Neural crest cell (in vitro differentiated cells): ENCODE measurements at regions not wholly inside any gene's neighbourhood (a gene's known extent, or its start where the extent isn't known, plus 50 kb on each side); places are given as distances from the start of the nearest gene placed in this dataset.

Experiments used
- DNase-seq: peaks from one replicate; pipeline ENCODE4 v3.0.0; 2021; ENCODE audit warnings: low read depth, mixed read lengths, low spot score
- H3K27ac Mint-ChIP-seq: one replicate; pipeline ENCODE4 v1.8.0; 2021; ENCODE audit warnings: mild to moderate bottlenecking, mixed read lengths; ENCODE audit not compliant: unreplicated experiment
- H3K27me3 Mint-ChIP-seq: 2 replicates; pipeline ENCODE4 v1.8.0; 2021; ENCODE audit warnings: low read depth, mild to moderate bottlenecking, mixed read lengths
- H3K36me3 Mint-ChIP-seq: 2 replicates; pipeline ENCODE4 v1.8.0; 2021; ENCODE audit warnings: low read depth, mild to moderate bottlenecking, mixed read lengths
- H3K4me1 Mint-ChIP-seq: 2 replicates; pipeline ENCODE4 v1.8.0; 2021; ENCODE audit warnings: mixed read lengths
- H3K4me3 Mint-ChIP-seq: one replicate; pipeline ENCODE4 v1.8.0; 2021; ENCODE audit warnings: mild to moderate bottlenecking, mixed read lengths
- H3K9me3 Mint-ChIP-seq: 2 replicates; pipeline ENCODE4 v1.8.0; 2021; ENCODE audit warnings: mixed read lengths
- TF ChIP-seq, protein P1 (sequence below): fragments of 200-600 bp; sonication (generic); conservative IDR thresholded peaks from 2 replicates; pipeline ENCODE4 v1.5.0; 2021; ENCODE audit warnings: antibody characterized with exemption, mild to moderate bottlenecking

DNA sequence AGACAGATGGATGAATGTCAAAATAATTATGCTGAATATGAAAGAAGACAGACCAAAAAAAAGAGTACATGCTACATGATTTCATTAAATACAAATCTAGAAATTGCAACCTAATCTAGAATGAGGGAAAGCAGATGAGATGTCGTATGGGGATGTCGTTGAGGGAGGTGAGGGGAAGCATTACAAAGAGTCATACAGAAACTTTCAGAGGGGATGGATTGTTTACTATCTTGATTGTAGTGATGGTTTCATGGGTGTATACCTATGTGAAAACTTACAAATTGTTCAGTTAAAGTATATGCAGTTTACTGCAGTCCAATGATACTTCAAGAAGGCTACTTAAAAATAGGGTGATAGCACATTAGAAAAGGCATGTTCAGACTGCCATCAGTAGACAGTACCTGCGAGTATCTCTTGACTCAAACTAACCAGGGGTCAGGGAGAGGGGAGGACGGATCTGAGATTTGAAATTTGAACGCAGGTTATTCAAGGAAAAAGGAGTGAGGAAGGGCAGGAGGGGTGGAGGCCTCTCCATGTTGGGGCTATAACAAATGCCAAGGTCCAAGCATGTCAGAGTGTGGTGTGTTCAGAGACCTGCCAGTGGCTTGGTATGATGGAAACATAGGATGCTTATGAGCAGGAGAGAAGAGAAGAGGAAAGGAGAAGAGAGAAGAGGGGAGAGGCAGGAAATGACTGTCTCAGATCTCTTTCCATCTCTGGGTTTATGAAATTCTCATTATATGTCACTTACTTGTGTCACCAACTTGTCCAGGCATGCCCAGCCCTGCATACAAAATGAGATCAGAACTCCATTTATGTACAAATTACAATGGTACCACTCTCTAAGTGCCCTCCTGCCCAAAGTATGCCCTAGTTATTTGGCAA lies 257.3 kb upstream of the CXCR4 start:
- Mint-ChIP-seq H3K27ac (no peak overlapping the region), H3K4me3 (no peak overlapping the region), H3K4me1 (peaks cover 41% of the 10 kb centered on the region), H3K27me3 (no peaks in the 10 kb centered on the region), H3K9me3 (no peaks in the 10 kb centered on the region), H3K36me3 (no peaks in the 10 kb centered on the region)
- no peak for DNase-seq
- TF ChIP-seq, protein P1, sequence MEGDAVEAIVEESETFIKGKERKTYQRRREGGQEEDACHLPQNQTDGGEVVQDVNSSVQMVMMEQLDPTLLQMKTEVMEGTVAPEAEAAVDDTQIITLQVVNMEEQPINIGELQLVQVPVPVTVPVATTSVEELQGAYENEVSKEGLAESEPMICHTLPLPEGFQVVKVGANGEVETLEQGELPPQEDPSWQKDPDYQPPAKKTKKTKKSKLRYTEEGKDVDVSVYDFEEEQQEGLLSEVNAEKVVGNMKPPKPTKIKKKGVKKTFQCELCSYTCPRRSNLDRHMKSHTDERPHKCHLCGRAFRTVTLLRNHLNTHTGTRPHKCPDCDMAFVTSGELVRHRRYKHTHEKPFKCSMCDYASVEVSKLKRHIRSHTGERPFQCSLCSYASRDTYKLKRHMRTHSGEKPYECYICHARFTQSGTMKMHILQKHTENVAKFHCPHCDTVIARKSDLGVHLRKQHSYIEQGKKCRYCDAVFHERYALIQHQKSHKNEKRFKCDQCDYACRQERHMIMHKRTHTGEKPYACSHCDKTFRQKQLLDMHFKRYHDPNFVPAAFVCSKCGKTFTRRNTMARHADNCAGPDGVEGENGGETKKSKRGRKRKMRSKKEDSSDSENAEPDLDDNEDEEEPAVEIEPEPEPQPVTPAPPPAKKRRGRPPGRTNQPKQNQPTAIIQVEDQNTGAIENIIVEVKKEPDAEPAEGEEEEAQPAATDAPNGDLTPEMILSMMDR, result no peak

DNA sequence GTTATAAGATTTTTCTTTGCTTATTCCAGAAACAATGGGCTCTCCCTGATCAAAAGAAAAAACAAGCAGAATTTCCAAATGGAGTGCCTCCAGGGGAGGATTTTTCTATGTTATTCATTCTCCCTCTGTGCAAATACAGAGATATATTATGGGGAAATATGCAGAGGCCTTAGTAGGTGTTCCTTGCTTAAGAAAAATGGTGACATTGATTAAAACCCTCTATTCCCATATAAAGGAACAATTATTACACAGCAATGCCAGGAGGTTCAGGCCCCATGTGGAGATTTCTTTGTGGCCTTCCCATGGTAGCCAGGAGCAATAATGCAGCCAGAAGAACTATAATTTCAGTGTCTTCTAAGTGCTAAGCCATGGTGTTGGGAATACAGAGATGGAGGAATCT lies 255.9 kb upstream of the CXCR4 start:
- TF ChIP-seq, protein P1, result no peak
- Mint-ChIP-seq H3K4me1 (peaks cover 40% of the 10 kb centered on the region), H3K9me3 (peaks cover 3% of the 10 kb centered on the region), H3K27me3 (no peaks in the 10 kb centered on the region), H3K27ac (no peak overlapping the region), H3K36me3 (peaks cover 3% of the 10 kb centered on the region), H3K4me3 (no peak overlapping the region)
- DNase-seq, result no peak

DNA sequence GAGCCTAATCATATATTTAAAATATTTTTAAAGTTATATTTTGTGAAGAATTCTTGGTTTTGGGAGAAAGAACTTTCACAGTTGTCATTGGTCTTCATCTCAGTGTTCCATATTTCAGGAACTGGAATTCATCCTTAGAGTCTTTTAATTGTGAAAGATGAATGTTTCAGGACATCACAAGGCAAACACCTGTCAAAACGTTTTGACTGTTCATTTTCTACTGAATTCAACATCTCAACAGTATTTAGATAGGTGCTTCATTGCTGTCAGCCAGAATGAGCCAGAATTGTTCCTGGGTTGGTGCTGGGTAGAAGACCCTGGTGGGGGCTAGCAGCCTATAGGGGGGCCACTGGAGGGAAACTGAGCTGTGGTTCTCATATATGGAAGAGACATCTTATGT lies 255.1 kb upstream of the CXCR4 start:
- H3K27me3 Mint-ChIP-seq, result no peaks in the 10 kb centered on the region
- DNase-seq, result no peak
- H3K9me3 Mint-ChIP-seq, result peaks cover 3% of the 10 kb centered on the region
- no peak overlapping the region for H3K27ac Mint-ChIP-seq
- no peak overlapping the region for H3K4me3 Mint-ChIP-seq
- H3K4me1 Mint-ChIP-seq, result peaks cover 34% of the 10 kb centered on the region
- H3K36me3 Mint-ChIP-seq, result peaks cover 3% of the 10 kb centered on the region
- TF ChIP-seq, protein P1, result no peak

DNA sequence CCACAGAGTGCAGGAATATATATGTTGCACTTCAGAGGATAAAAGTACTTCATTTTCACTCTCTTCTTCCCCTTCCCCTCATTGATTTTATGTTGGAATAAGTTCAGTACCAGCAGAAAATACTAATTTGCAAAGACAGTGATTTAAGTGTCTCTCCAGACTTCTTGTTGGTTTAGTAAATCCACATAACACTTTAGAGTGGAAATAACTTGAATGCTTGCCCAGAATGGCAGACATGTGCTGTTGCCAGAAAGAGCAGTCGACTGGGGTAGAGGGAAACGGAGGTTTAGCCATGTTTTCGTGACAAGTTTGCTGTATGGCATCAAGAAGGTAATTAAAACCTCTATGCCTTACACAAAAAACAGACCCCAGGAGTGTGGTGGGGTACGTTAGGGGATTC lies 246.0 kb upstream of the CXCR4 start:
- DNase-seq, result no peak
- H3K9me3 Mint-ChIP-seq, result peaks cover 6% of the 10 kb centered on the region
- no peak overlapping the region for H3K4me3 Mint-ChIP-seq
- H3K4me1 Mint-ChIP-seq, result peaks cover 2% of the 10 kb centered on the region
- peaks cover 5% of the 10 kb centered on the region for H3K36me3 Mint-ChIP-seq
- H3K27me3 Mint-ChIP-seq, result no peaks in the 10 kb centered on the region
- TF ChIP-seq, protein P1, result no peak
- no peak overlapping the region for H3K27ac Mint-ChIP-seq

DNA sequence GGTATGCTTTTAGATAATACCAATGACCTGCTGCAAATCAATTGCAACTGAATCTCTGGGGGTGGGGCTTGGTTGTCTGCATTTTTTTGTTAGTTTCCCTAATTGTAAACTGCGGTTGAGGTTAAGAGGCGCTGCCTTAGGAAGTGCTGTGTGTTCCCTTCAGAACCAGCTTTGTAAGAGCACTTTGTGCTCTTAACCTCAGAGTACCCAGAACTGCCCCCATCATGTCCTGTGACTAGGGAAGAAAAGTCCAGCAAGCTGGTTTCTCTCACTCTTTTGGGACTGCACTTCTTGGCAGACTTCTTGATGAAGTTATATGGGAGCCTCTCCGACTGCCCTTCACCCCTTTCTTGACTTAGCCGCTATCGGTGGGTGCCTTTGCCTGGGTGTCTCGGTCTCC lies 245.5 kb upstream of the CXCR4 start:
- no peak for DNase-seq
- Mint-ChIP-seq H3K4me3 (no peak overlapping the region), H3K9me3 (peaks cover 6% of the 10 kb centered on the region), H3K27ac (no peak overlapping the region), H3K27me3 (no peaks in the 10 kb centered on the region), H3K4me1 (peaks cover 6% of the 10 kb centered on the region), H3K36me3 (peaks cover 5% of the 10 kb centered on the region)
- TF ChIP-seq, protein P1, result no peak
